Keratinocyte (primary cell): ENCODE measurements at regions not wholly inside any gene's neighbourhood (a gene's known extent, or its start where the extent isn't known, plus 50 kb on each side); places are given as distances from the start of the nearest gene placed in this dataset.

ENCODE experiments used
- DNase-seq: peaks from one replicate; pipeline ENCODE4 v3.0.0-alpha.2; 2011; ENCODE audit warnings: low read depth, missing footprints, low spot score
- FAIRE-seq: peaks from 2 replicates; lab custom pipeline; 2011; peaks lifted over from hg19 to GRCh38; lab: Jason Lieb, UNC
- H2AFZ ChIP-seq: 2 replicates; pipeline ENCODE4 v1.6.0; 2012; ENCODE audit warnings: low read length, control low read depth, inconsistent platforms; ENCODE audit not compliant: control insufficient read depth
- H3K27ac ChIP-seq: 2 replicates; pipeline ENCODE4 v1.5.1; 2011; ENCODE audit warnings: low read length; ENCODE audit not compliant: control insufficient read depth, insufficient read depth
- H3K27me3 ChIP-seq: 3 replicates; pipeline ENCODE4 v1.6.0; 2011; ENCODE audit warnings: low read length; ENCODE audit not compliant: control insufficient read depth, insufficient read depth; ENCODE audit errors: extremely low read depth
- H3K36me3 ChIP-seq, 2 experiments: 2 replicates in 1 of 2; 3 replicates in 1 of 2; pipeline ENCODE4 v1.5.1; 2011; ENCODE audit warnings: low read length in 2 of 2, mild to moderate bottlenecking in 1 of 2; ENCODE audit not compliant: control insufficient read depth in 2 of 2, insufficient read depth in 2 of 2; ENCODE audit errors: extremely low read depth in 1 of 2
- H3K4me1 ChIP-seq: 3 replicates; pipeline ENCODE4 v1.5.1; 2011; ENCODE audit warnings: low read length; ENCODE audit not compliant: control insufficient read depth, insufficient read depth; ENCODE audit errors: extremely low read depth
- H3K4me2 ChIP-seq: 3 replicates; pipeline ENCODE4 v1.6.0; 2011; ENCODE audit warnings: low read depth, low read length; ENCODE audit not compliant: control insufficient read depth, insufficient read depth; ENCODE audit errors: extremely low read depth
- H3K4me3 ChIP-seq, 3 experiments: fragments of 200-600 bp in 1 of 3; sonication (generic) in 1 of 3; 2 replicates in 2 of 3; 3 replicates in 1 of 3; pipeline ENCODE4 v1.5.1; 2011 to 2016; ENCODE audit warnings: low read length in 3 of 3, mild to moderate bottlenecking in 3 of 3, control low read depth in 2 of 3, inconsistent platforms in 1 of 3, low read depth in 1 of 3, mixed read lengths in 1 of 3, mixed run types in 1 of 3, moderate library complexity in 1 of 3; ENCODE audit not compliant: control insufficient read depth in 2 of 3, insufficient read depth in 2 of 3; ENCODE audit errors: extremely low read depth in 1 of 3
- H3K79me2 ChIP-seq: 2 replicates; pipeline ENCODE4 v1.6.0; 2012; ENCODE audit warnings: low read length; ENCODE audit not compliant: control insufficient read depth, insufficient read depth
- H3K9ac ChIP-seq: 3 replicates; pipeline ENCODE4 v1.6.0; 2011; ENCODE audit warnings: low read length; ENCODE audit not compliant: control insufficient read depth, insufficient read depth; ENCODE audit errors: extremely low read depth
- H3K9me1 ChIP-seq: 3 replicates; pipeline ENCODE4 v1.6.0; 2011; ENCODE audit warnings: low read length; ENCODE audit not compliant: control insufficient read depth, insufficient read depth; ENCODE audit errors: extremely low read depth
- H3K9me3 ChIP-seq: 2 replicates; pipeline ENCODE4 v1.5.1; 2012; ENCODE audit warnings: low read depth, low read length; ENCODE audit not compliant: control insufficient read depth
- H4K20me1 ChIP-seq: 3 replicates; pipeline ENCODE4 v1.6.0; 2011; ENCODE audit warnings: low read length; ENCODE audit not compliant: control insufficient read depth, insufficient read depth; ENCODE audit errors: extremely low read depth
- EZH2 ChIP-seq: IDR thresholded peaks from one replicate; pipeline ENCODE4 v1.6.1; 2012; ENCODE audit warnings: inconsistent platforms, mild to moderate bottlenecking, low read length, moderate library complexity
- dilution Hi-C: fragments of 300-500 bp; cut with MboI; formaldehyde crosslinking; loops from one replicate; pipeline ENCODE4 v1.7.0; 2020; ENCODE audit warnings: low sequenced_read_pairs; ENCODE audit not compliant: extremely low pct_ligation_motif_present
- TF ChIP-seq, protein P1 (sequence below), 3 experiments: IDR thresholded peaks in 1 of 3; conservative IDR thresholded peaks in 1 of 3; optimal IDR thresholded peaks in 1 of 3; 2 replicates in 2 of 3; 3 replicates in 1 of 3; pipeline versions ENCODE3 to v1.5.1; 2011; ENCODE audit warnings: low read length in 3 of 3, mild to moderate bottlenecking in 3 of 3, moderate library complexity in 2 of 3, control low read depth in 1 of 3, inconsistent platforms in 1 of 3; ENCODE audit not compliant: insufficient read depth in 2 of 3; ENCODE audit errors: extremely low read depth in 1 of 3

GRCh38 chr4:29304595-29304994, 1415.6 kb upstream of the PCDH7 start:
- no peaks in the 10 kb centered on the region for H4K20me1 ChIP-seq
- no peaks in the 10 kb centered on the region for H3K36me3 ChIP-seq
- no peak overlapping the region for H3K9ac ChIP-seq
- H2AFZ ChIP-seq: no peak overlapping the region
- H3K27me3 ChIP-seq: no peaks in the 10 kb centered on the region
- no peak for FAIRE-seq
- no peak for TF ChIP-seq EZH2
- TF ChIP-seq, protein P1, sequence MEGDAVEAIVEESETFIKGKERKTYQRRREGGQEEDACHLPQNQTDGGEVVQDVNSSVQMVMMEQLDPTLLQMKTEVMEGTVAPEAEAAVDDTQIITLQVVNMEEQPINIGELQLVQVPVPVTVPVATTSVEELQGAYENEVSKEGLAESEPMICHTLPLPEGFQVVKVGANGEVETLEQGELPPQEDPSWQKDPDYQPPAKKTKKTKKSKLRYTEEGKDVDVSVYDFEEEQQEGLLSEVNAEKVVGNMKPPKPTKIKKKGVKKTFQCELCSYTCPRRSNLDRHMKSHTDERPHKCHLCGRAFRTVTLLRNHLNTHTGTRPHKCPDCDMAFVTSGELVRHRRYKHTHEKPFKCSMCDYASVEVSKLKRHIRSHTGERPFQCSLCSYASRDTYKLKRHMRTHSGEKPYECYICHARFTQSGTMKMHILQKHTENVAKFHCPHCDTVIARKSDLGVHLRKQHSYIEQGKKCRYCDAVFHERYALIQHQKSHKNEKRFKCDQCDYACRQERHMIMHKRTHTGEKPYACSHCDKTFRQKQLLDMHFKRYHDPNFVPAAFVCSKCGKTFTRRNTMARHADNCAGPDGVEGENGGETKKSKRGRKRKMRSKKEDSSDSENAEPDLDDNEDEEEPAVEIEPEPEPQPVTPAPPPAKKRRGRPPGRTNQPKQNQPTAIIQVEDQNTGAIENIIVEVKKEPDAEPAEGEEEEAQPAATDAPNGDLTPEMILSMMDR (optimal IDR thresholded peaks at IDR 0.05 in 1 of 3, IDR thresholded peaks at IDR 0.05 in 1 of 3, conservative IDR thresholded peaks at IDR 0.05 in 1 of 3; ENCODE audit: extremely low read depth in 1 of 3, insufficient read depth in 2 of 3, low read length in 3 of 3): no peak
- H3K79me2 ChIP-seq: no peaks in the 10 kb centered on the region
- no peak for DNase-seq
- dilution Hi-C loops: no loop called here
- no peak overlapping the region for H3K4me3 ChIP-seq
- H3K9me3 ChIP-seq: no peaks in the 10 kb centered on the region
- H3K9me1 ChIP-seq: no peaks in the 10 kb centered on the region
- H3K27ac ChIP-seq: no peak overlapping the region
- no peaks in the 10 kb centered on the region for H3K4me1 ChIP-seq
- H3K4me2 ChIP-seq: no peak overlapping the region

- dilution Hi-C loops: no loop called here
Observed at GRCh38 chr4:29307256-29307655, 1412.9 kb upstream of the PCDH7 start.

More at GRCh38 chr4:29307256-29307655, 1412.9 kb upstream of the PCDH7 start:
- Histone ChIP-seq H3K4me3 (no peak overlapping the region), H2AFZ (no peak overlapping the region), H3K79me2 (no peaks in the 10 kb centered on the region), H4K20me1 (no peaks in the 10 kb centered on the region), H3K27ac (no peak overlapping the region), H3K4me1 (no peaks in the 10 kb centered on the region), H3K4me2 (no peak overlapping the region), H3K9ac (no peak overlapping the region), H3K9me1 (no peaks in the 10 kb centered on the region), H3K27me3 (no peaks in the 10 kb centered on the region), H3K9me3 (no peaks in the 10 kb centered on the region), H3K36me3 (no peaks in the 10 kb centered on the region)
- TF ChIP-seq, protein P1 (optimal IDR thresholded peaks at IDR 0.05 in 1 of 3, IDR thresholded peaks at IDR 0.05 in 1 of 3, conservative IDR thresholded peaks at IDR 0.05 in 1 of 3; ENCODE audit: extremely low read depth in 1 of 3, insufficient read depth in 2 of 3, low read length in 3 of 3): no peak
- no peak for TF ChIP-seq EZH2
- DNase-seq (no peak), FAIRE-seq (no peak)
